ENCODE measurements at regions not wholly inside any gene's neighbourhood (a gene's known extent, or its start where the extent isn't known, plus 50 kb on each side); places are given as distances from the start of the nearest gene placed in this dataset.

DNA sequence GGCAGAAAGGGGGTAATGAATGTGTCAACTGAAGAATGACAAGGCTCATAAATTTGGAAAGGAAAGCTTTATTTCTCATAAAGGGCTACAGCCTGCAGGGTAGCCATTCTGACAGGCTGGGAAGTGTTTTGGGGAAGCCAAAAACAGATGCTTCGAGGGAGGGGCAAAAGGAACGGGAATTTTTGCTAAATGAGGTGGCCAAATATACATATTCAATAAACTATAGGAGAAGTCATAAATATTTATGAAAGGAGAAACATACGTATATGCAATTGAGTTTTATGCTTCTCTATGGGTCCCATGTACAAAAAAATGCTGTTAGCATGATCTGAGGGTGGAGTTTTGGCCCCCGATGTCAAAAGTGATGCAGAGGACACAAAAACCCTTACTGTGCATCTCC lies 180.7 kb downstream of the FNDC1 start:
- TF ChIP-seq, protein P1, sequence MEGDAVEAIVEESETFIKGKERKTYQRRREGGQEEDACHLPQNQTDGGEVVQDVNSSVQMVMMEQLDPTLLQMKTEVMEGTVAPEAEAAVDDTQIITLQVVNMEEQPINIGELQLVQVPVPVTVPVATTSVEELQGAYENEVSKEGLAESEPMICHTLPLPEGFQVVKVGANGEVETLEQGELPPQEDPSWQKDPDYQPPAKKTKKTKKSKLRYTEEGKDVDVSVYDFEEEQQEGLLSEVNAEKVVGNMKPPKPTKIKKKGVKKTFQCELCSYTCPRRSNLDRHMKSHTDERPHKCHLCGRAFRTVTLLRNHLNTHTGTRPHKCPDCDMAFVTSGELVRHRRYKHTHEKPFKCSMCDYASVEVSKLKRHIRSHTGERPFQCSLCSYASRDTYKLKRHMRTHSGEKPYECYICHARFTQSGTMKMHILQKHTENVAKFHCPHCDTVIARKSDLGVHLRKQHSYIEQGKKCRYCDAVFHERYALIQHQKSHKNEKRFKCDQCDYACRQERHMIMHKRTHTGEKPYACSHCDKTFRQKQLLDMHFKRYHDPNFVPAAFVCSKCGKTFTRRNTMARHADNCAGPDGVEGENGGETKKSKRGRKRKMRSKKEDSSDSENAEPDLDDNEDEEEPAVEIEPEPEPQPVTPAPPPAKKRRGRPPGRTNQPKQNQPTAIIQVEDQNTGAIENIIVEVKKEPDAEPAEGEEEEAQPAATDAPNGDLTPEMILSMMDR (IDR thresholded peaks at IDR 0.05; ENCODE audit: insufficient read depth, low read depth, low read length, missing control alignments): no peak
- H3K4me3 ChIP-seq (ENCODE audit: low read depth, low read length): no peak overlapping the region
- DNase-seq (ENCODE audit: low read depth): no peak

DNA sequence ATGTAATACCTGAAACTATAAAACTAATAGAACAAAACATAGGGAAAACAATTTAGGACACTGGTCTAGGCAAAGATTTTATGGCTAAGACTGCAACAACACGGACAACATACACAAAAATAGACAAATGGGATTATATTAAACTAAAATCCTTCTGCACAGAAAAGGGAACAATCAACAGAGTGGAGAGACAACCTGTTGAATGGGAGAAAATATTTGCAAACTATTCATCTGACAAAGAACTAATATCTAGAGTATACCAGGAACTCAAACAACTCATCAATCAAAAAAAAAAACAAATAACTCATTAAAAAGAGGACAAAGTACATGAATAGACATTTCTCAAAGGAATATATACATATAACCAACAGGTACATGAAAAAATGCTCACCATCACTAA lies 174.5 kb downstream of the FNDC1 start:
- TF ChIP-seq, protein P1 (IDR thresholded peaks at IDR 0.05; ENCODE audit: insufficient read depth, low read depth, low read length, missing control alignments): no peak
- no peak overlapping the region for H3K4me3 ChIP-seq (ENCODE audit: low read depth, low read length)

DNA sequence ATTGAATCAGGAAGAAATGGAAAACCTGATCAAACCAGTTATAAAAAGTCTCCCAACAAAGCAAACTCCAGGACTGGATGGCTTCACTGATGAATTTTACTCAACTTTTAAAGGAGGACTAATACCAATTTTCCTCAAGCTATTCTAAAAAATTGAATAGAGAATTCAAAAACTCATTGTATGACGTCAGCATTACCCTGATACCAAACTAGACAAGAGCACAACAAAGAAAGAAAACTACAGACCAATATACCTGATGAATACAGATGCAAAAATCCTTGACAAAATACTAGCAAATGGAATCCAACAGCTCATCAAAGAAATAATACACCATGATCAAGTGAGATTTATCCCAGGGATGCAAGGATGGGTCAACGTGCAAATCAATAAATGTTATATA lies 172.9 kb downstream of the FNDC1 start:
- TF ChIP-seq, protein P1 (IDR thresholded peaks at IDR 0.05; ENCODE audit: insufficient read depth, low read depth, low read length, missing control alignments): no peak
- DNase-seq (ENCODE audit: low read depth): no peak
- H3K4me3 ChIP-seq (ENCODE audit: low read depth, low read length): no peak overlapping the region

More for the DNA sequence above, 174.5 kb downstream of the FNDC1 start:
- DNase-seq (ENCODE audit: low read depth): no peak

DNA sequence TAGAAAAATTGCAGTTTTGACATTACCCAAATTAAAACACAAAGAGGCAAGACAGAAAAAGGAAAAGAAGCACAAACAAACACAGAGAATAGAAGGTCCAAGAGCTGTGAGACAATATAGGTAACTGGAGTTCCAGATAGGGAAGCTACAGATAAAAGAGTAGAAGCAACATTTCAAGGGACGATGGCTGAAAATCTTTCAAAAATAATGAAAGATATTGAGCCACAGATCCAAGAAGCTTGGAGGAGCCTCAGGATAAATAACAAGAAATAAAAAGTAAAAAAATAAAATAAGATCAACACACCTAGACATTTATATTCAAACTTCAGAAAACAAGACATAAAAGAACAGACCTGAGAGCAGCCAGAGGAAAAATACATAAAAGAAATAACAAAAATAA lies 164.9 kb downstream of the FNDC1 start:
- no peak for DNase-seq (ENCODE audit: low read depth)
- H3K4me3 ChIP-seq (ENCODE audit: low read depth, low read length): no peak overlapping the region
- TF ChIP-seq, protein P1 (IDR thresholded peaks at IDR 0.05; ENCODE audit: insufficient read depth, low read depth, low read length, missing control alignments): no peak

DNA sequence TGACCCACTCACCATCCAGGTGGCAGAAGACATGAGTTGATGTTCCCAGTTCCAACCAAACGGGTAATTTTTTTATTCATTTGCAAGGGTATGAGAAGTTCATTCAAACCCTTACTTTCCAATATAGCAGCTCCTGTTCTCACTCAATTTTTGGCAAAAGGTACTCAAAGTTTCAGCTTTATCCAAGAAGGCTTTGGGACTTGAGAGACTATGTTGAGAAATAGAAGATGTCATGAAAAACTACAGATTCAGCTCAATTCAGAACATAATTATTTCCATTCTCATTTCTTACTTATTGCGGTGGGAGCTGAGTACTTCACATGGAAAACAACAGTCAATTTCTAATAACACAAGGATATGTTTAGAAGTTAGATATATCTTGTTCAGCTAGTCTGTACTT lies 162.3 kb downstream of the FNDC1 start:
- no peak for DNase-seq (ENCODE audit: low read depth)
- TF ChIP-seq, protein P1 (IDR thresholded peaks at IDR 0.05; ENCODE audit: insufficient read depth, low read depth, low read length, missing control alignments): no peak
- H3K4me3 ChIP-seq (ENCODE audit: low read depth, low read length): no peak overlapping the region

DNA sequence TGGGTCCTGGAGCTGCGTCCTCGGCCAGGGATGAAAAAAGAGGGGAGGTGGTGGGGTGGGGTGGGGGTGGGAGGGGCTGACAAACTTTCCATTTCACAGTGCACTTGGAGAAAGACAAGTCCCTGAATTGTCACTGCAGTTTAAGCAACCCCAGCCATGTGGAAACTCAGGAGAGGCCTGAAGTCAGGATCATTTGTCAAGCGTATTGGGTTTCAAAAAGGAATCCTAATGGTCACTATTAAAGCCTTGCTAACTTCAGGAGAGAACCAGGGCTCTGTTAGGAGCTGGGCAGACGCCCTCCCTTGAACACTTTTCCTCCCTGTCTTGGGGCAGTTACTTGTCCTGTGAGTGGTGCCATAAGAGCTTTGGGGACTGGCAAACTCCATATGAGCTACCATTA lies 159.9 kb downstream of the FNDC1 start:
- no peak overlapping the region for H3K4me3 ChIP-seq (ENCODE audit: low read depth, low read length)
- TF ChIP-seq, protein P1 (IDR thresholded peaks at IDR 0.05; ENCODE audit: insufficient read depth, low read depth, low read length, missing control alignments): no peak
- DNase-seq (ENCODE audit: low read depth): no peak

DNA sequence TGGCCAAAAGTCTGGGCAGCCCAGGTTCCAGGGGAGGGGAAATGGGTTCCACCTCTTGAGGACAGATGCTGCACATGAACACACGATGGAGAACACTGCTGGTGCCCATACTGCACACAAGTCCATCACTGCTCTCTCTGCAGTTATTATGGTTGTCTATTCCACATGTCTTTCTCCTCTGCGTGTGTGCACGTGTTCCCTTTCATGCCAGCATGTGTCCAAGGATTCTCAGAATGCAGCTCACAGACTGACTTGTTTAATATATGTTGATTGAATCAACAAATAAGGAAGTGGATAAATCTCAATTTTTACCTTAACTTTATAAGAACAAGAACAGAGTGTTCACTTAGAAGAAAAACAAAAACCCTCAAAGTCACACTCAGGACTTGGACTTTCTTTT lies 158.9 kb downstream of the FNDC1 start:
- DNase-seq (ENCODE audit: low read depth): no peak
- no peak overlapping the region for H3K4me3 ChIP-seq (ENCODE audit: low read depth, low read length)
- TF ChIP-seq, protein P1 (IDR thresholded peaks at IDR 0.05; ENCODE audit: insufficient read depth, low read depth, low read length, missing control alignments): no peak

All from GM12865 (cell line).